A549 (cell line): ENCODE measurements at regions not wholly inside any gene's neighbourhood (a gene's known extent, or its start where the extent isn't known, plus 50 kb on each side); places are given as distances from the start of the nearest gene placed in this dataset.
"Not testable (repeated sequence)": the region's sequence is repeated elsewhere in the genome, so short reads cannot be mapped to it uniquely, and the experiment has no call there.

Experiments
- ATAC-seq, 2 experiments: fragments of 200-7000 bp in 1 of 2; fragments of >200 bp in 1 of 2; cut with Nextera tagmentation in 1 of 2; cut with Tn5 transposase in 1 of 2; 3 replicates each; pipeline versions ENCODE4 v1.8.0 to v1.9.1; 2018 to 2020; ENCODE audit warnings: mild to moderate bottlenecking in 1 of 2, moderate library complexity in 1 of 2
- CTCF ChIA-PET: fragments of 300-600 bp; sonication (Branson Sonifier 250); formaldehyde crosslinking; extraction: SDS; loops from one replicate; lab custom pipeline; 2021; ENCODE audit warnings: antibody characterized with exemption, inconsistent platforms; lab: Yijun Ruan, JAX
- POLR2A ChIA-PET: fragments of 350-600 bp; formaldehyde crosslinking; extraction: SDS; loops from one replicate; lab custom pipeline; 2021; ENCODE audit warnings: antibody characterized with exemption, inconsistent platforms; lab: Yijun Ruan, JAX
- DNase-seq, 2 experiments: peaks; one replicate each; pipeline versions ENCODE4 v3.0.0 to v3.0.0-alpha.2; 2011 to 2016; ENCODE audit warnings: low read depth in 1 of 2, low spot score in 1 of 2
- FAIRE-seq: peaks from 2 replicates; lab custom pipeline; 2011; peaks lifted over from hg19 to GRCh38; lab: Jason Lieb, UNC
- H3K27ac ChIP-seq, 2 experiments: fragments of >200 bp; sonication (Bioruptor Twin); formaldehyde crosslinking; 3 replicates each; pipeline ENCODE4 v1.5.1; 2016 to 2017
- H3K4me1 ChIP-seq: fragments of >200 bp; sonication (Bioruptor Twin); formaldehyde crosslinking; 3 replicates; pipeline ENCODE4 v1.6.1; 2016
- H3K4me2 ChIP-seq: fragments of >200 bp; sonication (Bioruptor Twin); formaldehyde crosslinking; 3 replicates; pipeline ENCODE4 v1.6.1; 2016
- H3K4me3 ChIP-seq: fragments of >200 bp; sonication (Bioruptor Twin); formaldehyde crosslinking; 3 replicates; pipeline ENCODE4 v1.5.1; 2016
- H3K9me3 ChIP-seq: fragments of >200 bp; sonication (Bioruptor Twin); formaldehyde crosslinking; 3 replicates; pipeline ENCODE4 v1.6.1; 2016
- FOSL2 ChIP-seq, 2 experiments: fragments of 450-650 bp in 1 of 2; fragments of >200 bp in 1 of 2; sonication (Bioruptor Twin) in 1 of 2; formaldehyde crosslinking; IDR thresholded peaks; 2 replicates each; pipeline versions ENCODE4 v1.5.0 to v1.6.1; 2016 to 2020; ENCODE audit warnings: mild to moderate bottlenecking in 1 of 2, moderate library complexity in 1 of 2
- WGBS: methylation state at CpG from one replicate; pipeline ENCODE4 v1.1.6; 2017; ENCODE audit errors: missing lambda C conversion rate; 5-methylcytosine and 5-hydroxymethylcytosine counted together

- H3K4me1 ChIP-seq, CTCF ChIA-PET, H3K27ac ChIP-seq, ATAC-seq, H3K4me3 ChIP-seq, DNase-seq, H3K4me2 ChIP-seq, POLR2A ChIA-PET, H3K9me3 ChIP-seq, FAIRE-seq: not testable (repeated sequence)
- WGBS = 55% methylated on average over 6 of the region's 8 CpGs
Observed at GRCh38 chr7:35152059-35152458, 101.8 kb downstream of the TBX20 start.

- DNase-seq, H3K4me1 ChIP-seq, ATAC-seq, H3K27ac ChIP-seq, H3K9me3 ChIP-seq, H3K4me2 ChIP-seq, FAIRE-seq, H3K4me3 ChIP-seq, POLR2A ChIA-PET, CTCF ChIA-PET: not testable (repeated sequence)
- 56% methylated on average over 4 of the region's 4 CpGs for WGBS
Observed at GRCh38 chr7:35148030-35148429, 105.9 kb downstream of the TBX20 start.

- FAIRE-seq, H3K9me3 ChIP-seq, H3K27ac ChIP-seq, H3K4me1 ChIP-seq, DNase-seq, H3K4me2 ChIP-seq, POLR2A ChIA-PET, H3K4me3 ChIP-seq, ATAC-seq, CTCF ChIA-PET: not testable (repeated sequence)
- WGBS = 53% methylated on average over 2 of the region's 2 CpGs
Observed at GRCh38 chr7:35142125-35142524, 104.8 kb upstream of the DPY19L1 start.

- ATAC-seq, H3K27ac ChIP-seq, DNase-seq, H3K9me3 ChIP-seq, H3K4me1 ChIP-seq, H3K4me2 ChIP-seq, POLR2A ChIA-PET, CTCF ChIA-PET, FAIRE-seq, H3K4me3 ChIP-seq: not testable (repeated sequence)
- 47% methylated on average over 1 of the region's 1 CpG for WGBS
Observed at GRCh38 chr7:35139281-35139680, 102.0 kb upstream of the DPY19L1 start.

GRCh38 chr7:35133465-35133864 is 96.2 kb upstream of the DPY19L1 start:
- H3K4me2 ChIP-seq, FAIRE-seq, H3K9me3 ChIP-seq, ATAC-seq, DNase-seq, H3K27ac ChIP-seq, H3K4me3 ChIP-seq, H3K4me1 ChIP-seq, CTCF ChIA-PET, POLR2A ChIA-PET: not testable (repeated sequence)
- 56% methylated on average over 2 of the region's 2 CpGs for WGBS

GRCh38 chr7:35133011-35133410 is 95.7 kb upstream of the DPY19L1 start:
- H3K27ac ChIP-seq, H3K4me2 ChIP-seq, CTCF ChIA-PET, FAIRE-seq, H3K4me3 ChIP-seq, POLR2A ChIA-PET, H3K4me1 ChIP-seq, DNase-seq, ATAC-seq, H3K9me3 ChIP-seq: not testable (repeated sequence)

- H3K4me2 ChIP-seq, CTCF ChIA-PET, H3K4me3 ChIP-seq, ATAC-seq, DNase-seq, H3K4me1 ChIP-seq, POLR2A ChIA-PET, FAIRE-seq, H3K27ac ChIP-seq, H3K9me3 ChIP-seq: not testable (repeated sequence)
- WGBS = 71% methylated on average over 2 of the region's 2 CpGs
Observed at GRCh38 chr7:35128662-35129061, 91.4 kb upstream of the DPY19L1 start.

GRCh38 chr7:35118526-35118925 is 81.2 kb upstream of the DPY19L1 start:
- H3K27ac ChIP-seq, H3K4me3 ChIP-seq, ATAC-seq, H3K4me2 ChIP-seq, POLR2A ChIA-PET, H3K9me3 ChIP-seq, H3K4me1 ChIP-seq, FAIRE-seq, CTCF ChIA-PET, DNase-seq: not testable (repeated sequence)
- 58% methylated on average over 6 of the region's 6 CpGs for WGBS

- DNase-seq (peak in 1 of 2 experiments; percentile 44), ATAC-seq (peak; percentile 81 to 96; a peak in 5 of 6 replicates)
- H3K27ac ChIP-seq; H3K4me3 ChIP-seq; CTCF ChIA-PET; POLR2A ChIA-PET; H3K9me3 ChIP-seq; FAIRE-seq; H3K4me1 ChIP-seq; TF ChIP-seq FOSL2 (IDR thresholded peaks at IDR 0.05): not testable (repeated sequence)
- 37% methylated on average over 1 of the region's 1 CpG for WGBS
- peak; percentile 54; the same call in 1 of the 2 replicates for TF ChIP-seq FOSL2 (CRISPR knock-in tag; IDR thresholded peaks at IDR 0.05)
- 0 out of 3 replicates have a peak overlapping the region, but pooled peaks have one; percentile 3 for H3K4me2 ChIP-seq
Observed at GRCh38 chr7:35106667-35107066, 69.4 kb upstream of the DPY19L1 start.

- H3K4me1 ChIP-seq, H3K27ac ChIP-seq, H3K4me3 ChIP-seq, CTCF ChIA-PET, POLR2A ChIA-PET, H3K9me3 ChIP-seq, DNase-seq, H3K4me2 ChIP-seq, FAIRE-seq, ATAC-seq: not testable (repeated sequence)
- WGBS = 95% methylated on average over 1 of the region's 1 CpG
Observed at GRCh38 chr7:35105511-35105910, 68.2 kb upstream of the DPY19L1 start.

GRCh38 chr7:35102845-35103244 is 65.6 kb upstream of the DPY19L1 start:
- ATAC-seq, POLR2A ChIA-PET, H3K4me3 ChIP-seq, DNase-seq, H3K4me1 ChIP-seq, H3K27ac ChIP-seq, FAIRE-seq, H3K9me3 ChIP-seq, H3K4me2 ChIP-seq: not testable (repeated sequence)
- WGBS = 77% methylated on average over 6 of the region's 6 CpGs
- CTCF ChIA-PET = interaction anchor here (0.6 kb wide), 1 partner anchor 435 kb away, joined by 3 read pairs; no protein-coding TSS in a partner anchor
